IMR-90 (cell line): ENCODE measurements at regions not wholly inside any gene's neighbourhood (a gene's known extent, or its start where the extent isn't known, plus 50 kb on each side); places are given as distances from the start of the nearest gene placed in this dataset.

Experiments used
- CEBPB ChIP-seq: IDR thresholded peaks from 2 replicates; pipeline ENCODE4 v1.6.1; 2012; ENCODE audit warnings: low read depth, low read length, improper control_type of control experiment
- CHD1 ChIP-seq: IDR thresholded peaks from 2 replicates; pipeline ENCODE4 v1.6.1; 2012; ENCODE audit warnings: low read depth, low read length, improper control_type of control experiment
- CTCF ChIP-seq: conservative IDR thresholded peaks from 2 replicates; pipeline ENCODE4 v1.5.1; 2012; ENCODE audit warnings: mild to moderate bottlenecking, low read depth, low read length, improper control_type of control experiment
- ELK1 ChIP-seq: fragments of 150-350 bp; IDR thresholded peaks from 2 replicates; pipeline ENCODE4 v1.6.1; 2016; ENCODE audit warnings: low read depth, mild to moderate bottlenecking, low read length, moderate library complexity, borderline replicate concordance
- FOS ChIP-seq: fragments of 150-350 bp; IDR thresholded peaks from 2 replicates; pipeline ENCODE4 v1.6.1; 2016; ENCODE audit warnings: low read depth, low read length
- MAZ ChIP-seq: IDR thresholded peaks from 2 replicates; pipeline ENCODE4 v1.6.1; 2012; ENCODE audit warnings: low read depth, mild to moderate bottlenecking, low read length, improper control_type of control experiment, moderate library complexity, borderline replicate concordance
- MXI1 ChIP-seq: IDR thresholded peaks from 2 replicates; pipeline ENCODE4 v1.6.1; 2012; ENCODE audit warnings: low read depth, mild to moderate bottlenecking, low read length, moderate library complexity, borderline replicate concordance
- POLR2A ChIP-seq: IDR thresholded peaks from 2 replicates; pipeline ENCODE4 v1.6.1; 2012; ENCODE audit warnings: mild to moderate bottlenecking, low read depth, low read length
- RAD21 ChIP-seq: IDR thresholded peaks from 2 replicates; pipeline ENCODE4 v1.6.1; 2012; ENCODE audit warnings: low read length, improper control_type of control experiment
- SMC3 ChIP-seq: fragments of 150-350 bp; IDR thresholded peaks from 2 replicates; pipeline ENCODE4 v1.6.1; 2016; ENCODE audit warnings: low read depth, mild to moderate bottlenecking, antibody characterized with exemption, low read length, moderate library complexity
- USF2 ChIP-seq: fragments of 150-350 bp; IDR thresholded peaks from 2 replicates; pipeline ENCODE4 v1.6.1; 2017; ENCODE audit warnings: mild to moderate bottlenecking, antibody characterized with exemption, low read length, low read depth

GRCh38 chr9:22265534-22265933 lies 181.1 kb upstream of the DMRTA1 start:
- no peak for TF ChIP-seq RAD21
- TF ChIP-seq POLR2A = no peak
- no peak for TF ChIP-seq SMC3
- no peak for TF ChIP-seq MXI1
- no peak for TF ChIP-seq CTCF
- no peak for TF ChIP-seq CEBPB
- no peak for TF ChIP-seq MAZ
- no peak for TF ChIP-seq CHD1
- no peak for TF ChIP-seq ELK1
- TF ChIP-seq FOS = no peak
- TF ChIP-seq USF2 = no peak
